TTC549 (cell line): ENCODE measurements at regions not wholly inside any gene's neighbourhood (a gene's known extent, or its start where the extent isn't known, plus 50 kb on each side); places are given as distances from the start of the nearest gene placed in this dataset.
A peak's percentile ranks its signal among the peaks of the same experiment; 100 is the strongest.

Experiments
- FAIRE-seq: peaks from 2 replicates; lab custom pipeline; 2012; peaks lifted over from hg19 to GRCh38; lab: Jason Lieb, UNC

GRCh38 chrX:15191830-15192229 lies 78.1 kb downstream of the ASB9 start:
- no peak for FAIRE-seq

- FAIRE-seq: no peak
Measured at GRCh38 chrX:15188039-15188438, 81.8 kb downstream of the ASB9 start.

GRCh38 chrX:15177316-15177715 lies 92.6 kb downstream of the ASB9 start:
- FAIRE-seq: no peak

GRCh38 chrX:15173411-15173810 lies 96.5 kb downstream of the ASB9 start:
- no peak for FAIRE-seq

GRCh38 chrX:15170927-15171326 lies 99.0 kb downstream of the ASB9 start:
- FAIRE-seq: no peak

GRCh38 chrX:15167826-15168225 lies 102.1 kb downstream of the ASB9 start:
- FAIRE-seq: no peak

- FAIRE-seq: no peak
Measured at GRCh38 chrX:15165832-15166231, 104.1 kb downstream of the ASB9 start.

GRCh38 chrX:15163131-15163530 lies 106.8 kb downstream of the ASB9 start:
- no peak for FAIRE-seq

- FAIRE-seq: no peak
Measured at GRCh38 chrX:15160558-15161095, 109.3 kb downstream of the ASB9 start.

- FAIRE-seq: no peak
Measured at GRCh38 chrX:15158736-15159406, 111.0 kb downstream of the ASB9 start.

GRCh38 chrX:15158350-15158735 lies 111.5 kb downstream of the ASB9 start:
- no peak for FAIRE-seq

GRCh38 chrX:15157624-15158023 lies 112.3 kb downstream of the ASB9 start:
- no peak for FAIRE-seq

- no peak for FAIRE-seq
Measured at GRCh38 chrX:15151267-15152186, 118.4 kb downstream of the ASB9 start.

- FAIRE-seq: no peak
Measured at GRCh38 chrX:15150586-15150985, 119.3 kb downstream of the ASB9 start.

- no peak for FAIRE-seq
Measured at GRCh38 chrX:15146515-15146914, 123.4 kb downstream of the ASB9 start.

- FAIRE-seq: no peak
Measured at GRCh38 chrX:15143825-15144121, 126.1 kb downstream of the ASB9 start.

GRCh38 chrX:15143050-15143824 lies 126.6 kb downstream of the ASB9 start:
- peak; percentile 32 for FAIRE-seq

- no peak for FAIRE-seq
Measured at GRCh38 chrX:15142084-15142715, 127.7 kb downstream of the ASB9 start.

GRCh38 chrX:15136795-15137194 lies 133.1 kb downstream of the ASB9 start:
- FAIRE-seq: no peak

GRCh38 chrX:15129412-15129811 lies 140.5 kb downstream of the ASB9 start:
- no peak for FAIRE-seq

- no peak for FAIRE-seq
Measured at GRCh38 chrX:15128861-15129260, 141.0 kb downstream of the ASB9 start.

- FAIRE-seq: no peak
Measured at GRCh38 chrX:15127010-15127409, 142.9 kb downstream of the ASB9 start.
